ENCODE measurements at regions not wholly inside any gene's neighbourhood (a gene's known extent, or its start where the extent isn't known, plus 50 kb on each side); places are given as distances from the start of the nearest gene placed in this dataset.

DNA sequence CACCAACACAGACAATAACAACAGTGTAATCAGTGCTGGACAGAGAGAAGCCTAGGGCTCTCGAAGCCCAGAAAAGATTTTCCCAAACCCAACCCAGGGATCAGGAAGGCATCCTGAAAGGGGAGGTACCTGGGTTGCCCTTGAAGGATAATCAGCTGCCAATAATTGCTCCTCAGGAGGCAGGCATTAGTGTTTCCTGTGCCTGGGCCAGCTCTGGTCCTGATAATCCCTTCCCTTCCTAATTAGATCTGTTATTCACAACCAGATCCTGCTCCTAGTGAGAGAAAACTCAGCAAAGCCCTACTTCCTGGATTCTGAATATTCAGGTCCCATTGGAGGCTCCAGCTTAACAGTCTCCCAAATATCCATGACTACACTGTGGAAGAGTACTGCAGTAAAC lies 117.4 kb downstream of the DMRTA2 start:
- TF ChIP-seq, protein P1, sequence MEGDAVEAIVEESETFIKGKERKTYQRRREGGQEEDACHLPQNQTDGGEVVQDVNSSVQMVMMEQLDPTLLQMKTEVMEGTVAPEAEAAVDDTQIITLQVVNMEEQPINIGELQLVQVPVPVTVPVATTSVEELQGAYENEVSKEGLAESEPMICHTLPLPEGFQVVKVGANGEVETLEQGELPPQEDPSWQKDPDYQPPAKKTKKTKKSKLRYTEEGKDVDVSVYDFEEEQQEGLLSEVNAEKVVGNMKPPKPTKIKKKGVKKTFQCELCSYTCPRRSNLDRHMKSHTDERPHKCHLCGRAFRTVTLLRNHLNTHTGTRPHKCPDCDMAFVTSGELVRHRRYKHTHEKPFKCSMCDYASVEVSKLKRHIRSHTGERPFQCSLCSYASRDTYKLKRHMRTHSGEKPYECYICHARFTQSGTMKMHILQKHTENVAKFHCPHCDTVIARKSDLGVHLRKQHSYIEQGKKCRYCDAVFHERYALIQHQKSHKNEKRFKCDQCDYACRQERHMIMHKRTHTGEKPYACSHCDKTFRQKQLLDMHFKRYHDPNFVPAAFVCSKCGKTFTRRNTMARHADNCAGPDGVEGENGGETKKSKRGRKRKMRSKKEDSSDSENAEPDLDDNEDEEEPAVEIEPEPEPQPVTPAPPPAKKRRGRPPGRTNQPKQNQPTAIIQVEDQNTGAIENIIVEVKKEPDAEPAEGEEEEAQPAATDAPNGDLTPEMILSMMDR (conservative IDR thresholded peaks at IDR 0.05; ENCODE audit: low read depth in 2 of 2) = no peak
- TF ChIP-seq POLR2AphosphoS5 (IDR thresholded peaks at IDR 0.05; ENCODE audit: low read depth) = no peak
- TF ChIP-seq EZH2phosphoT487 (IDR thresholded peaks at IDR 0.05; ENCODE audit: unreplicated experiment) = no peak
- no peak for TF ChIP-seq REST (IDR thresholded peaks at IDR 0.05; ENCODE audit: unreplicated experiment)
- TF ChIP-seq CREB1 (CRISPR knock-in tag; IDR thresholded peaks at IDR 0.05; ENCODE audit: low read depth) = no peak
- no peak for TF ChIP-seq EZH2 (IDR thresholded peaks at IDR 0.05; ENCODE audit: low read depth, unreplicated experiment)
- TF ChIP-seq, protein P2, sequence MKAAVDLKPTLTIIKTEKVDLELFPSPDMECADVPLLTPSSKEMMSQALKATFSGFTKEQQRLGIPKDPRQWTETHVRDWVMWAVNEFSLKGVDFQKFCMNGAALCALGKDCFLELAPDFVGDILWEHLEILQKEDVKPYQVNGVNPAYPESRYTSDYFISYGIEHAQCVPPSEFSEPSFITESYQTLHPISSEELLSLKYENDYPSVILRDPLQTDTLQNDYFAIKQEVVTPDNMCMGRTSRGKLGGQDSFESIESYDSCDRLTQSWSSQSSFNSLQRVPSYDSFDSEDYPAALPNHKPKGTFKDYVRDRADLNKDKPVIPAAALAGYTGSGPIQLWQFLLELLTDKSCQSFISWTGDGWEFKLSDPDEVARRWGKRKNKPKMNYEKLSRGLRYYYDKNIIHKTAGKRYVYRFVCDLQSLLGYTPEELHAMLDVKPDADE (IDR thresholded peaks at IDR 0.05) = no peak
- no peak for TF ChIP-seq ZNF114 (CRISPR knock-in tag; IDR thresholded peaks at IDR 0.05)

Measured in GM23338 (cell line).